KOPT-K1 (cell line): ENCODE measurements at regions not wholly inside any gene's neighbourhood (a gene's known extent, or its start where the extent isn't known, plus 50 kb on each side); places are given as distances from the start of the nearest gene placed in this dataset.

ENCODE experiments used
- H3K27ac ChIP-seq: fragments of 200-600 bp; sonication (generic); 2 replicates; pipeline ENCODE4 v1.5.1; 2016; ENCODE audit warnings: antibody characterized with exemption, mild to moderate bottlenecking, low read depth, low read length; ENCODE audit not compliant: poor library complexity, severe bottlenecking
- H3K36me3 ChIP-seq: fragments of 200-600 bp; sonication (generic); 2 replicates; pipeline ENCODE4 v1.5.1; 2017; ENCODE audit warnings: antibody characterized with exemption, mild to moderate bottlenecking, low read length, moderate library complexity; ENCODE audit not compliant: insufficient read depth
- H3K9me3 ChIP-seq: fragments of 200-600 bp; sonication (generic); 2 replicates; pipeline ENCODE4 v1.5.1; 2017; ENCODE audit warnings: antibody characterized with exemption, low read length, mild to moderate bottlenecking; ENCODE audit not compliant: insufficient read depth, poor library complexity, severe bottlenecking

DNA sequence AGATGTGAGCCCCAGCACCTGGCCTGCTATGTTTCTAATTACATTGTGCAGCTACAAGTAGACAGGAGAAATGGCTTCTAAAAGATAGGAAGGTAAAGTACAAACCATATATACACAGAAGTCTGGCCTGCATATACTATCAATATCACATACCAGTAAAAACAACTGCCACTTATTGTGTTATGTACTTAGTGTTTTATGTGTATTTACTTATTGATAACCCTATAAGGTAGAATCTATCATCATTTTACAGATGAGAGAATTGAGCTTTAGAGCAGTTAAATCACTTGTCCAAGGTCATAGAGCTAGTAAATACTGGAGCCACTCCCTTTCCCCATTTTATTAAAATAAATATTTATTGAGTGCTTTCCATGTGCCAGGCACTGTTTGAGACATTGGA is 102.4 kb upstream of the PRDM1 start:
- Histone ChIP-seq H3K36me3 (no peaks in the 10 kb centered on the region), H3K27ac (no peak overlapping the region), H3K9me3 (no peaks in the 10 kb centered on the region)

DNA sequence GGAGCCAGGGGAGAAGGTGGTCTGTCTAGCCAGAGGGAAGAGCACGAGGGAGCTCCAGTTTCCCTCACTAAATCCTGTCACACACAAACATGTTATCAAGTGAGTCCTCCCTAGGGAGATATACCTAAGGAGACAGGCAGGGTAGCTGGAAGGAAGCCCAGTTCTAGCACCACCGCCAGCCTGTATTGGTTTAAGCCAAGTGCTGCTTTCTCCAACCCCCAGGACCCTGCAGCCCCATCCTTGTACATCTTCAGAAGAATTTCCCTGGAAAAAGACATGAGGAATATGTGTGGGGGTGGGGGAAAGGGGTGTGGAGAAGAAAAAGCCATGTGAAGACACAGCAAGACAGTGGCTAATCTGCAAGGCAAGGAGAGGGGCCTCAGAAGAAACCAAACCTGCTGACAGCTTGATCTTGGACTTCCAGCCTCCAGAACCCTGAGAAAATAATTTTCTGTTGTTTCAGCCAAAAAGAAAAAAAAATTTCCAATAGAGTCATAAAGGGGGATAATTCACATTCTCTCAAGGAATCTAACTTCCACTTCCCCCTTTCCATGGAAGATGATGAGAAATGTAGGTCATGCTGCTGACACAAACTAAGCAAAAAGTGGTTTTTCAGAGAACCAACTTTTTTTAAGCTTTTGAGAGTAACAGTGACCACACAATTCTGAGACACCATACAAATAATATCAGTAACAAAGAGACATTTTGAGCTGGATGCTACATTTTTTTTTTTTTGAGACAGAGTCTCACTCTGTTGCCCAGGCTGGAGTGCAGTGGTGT is 103.2 kb upstream of the PRDM1 start:
- Histone ChIP-seq H3K9me3 (no peaks in the 10 kb centered on the region), H3K36me3 (no peaks in the 10 kb centered on the region), H3K27ac (no peak overlapping the region)

DNA sequence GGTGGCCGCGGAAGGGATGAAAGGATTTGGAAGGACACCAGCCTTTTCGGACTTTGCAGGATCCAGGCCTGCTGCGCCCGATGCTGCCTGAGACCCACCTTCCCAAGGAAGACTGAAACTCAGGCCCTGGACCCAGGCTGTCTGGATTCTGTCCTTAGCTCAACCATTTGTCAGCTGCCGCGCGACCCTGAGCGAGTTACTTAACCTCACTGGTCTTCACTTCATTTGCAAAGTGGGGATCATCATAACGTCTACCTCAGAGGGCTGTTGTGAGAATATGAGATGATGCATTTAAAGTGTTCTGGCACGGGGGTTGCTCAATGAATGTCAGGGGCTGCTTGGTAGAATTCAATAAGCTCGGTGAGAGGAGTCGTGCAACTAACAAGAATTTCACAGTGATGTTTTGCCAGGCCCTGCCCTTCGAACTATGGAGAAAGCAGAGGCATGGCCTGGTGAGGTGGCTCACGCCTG is 104.2 kb upstream of the PRDM1 start:
- H3K27ac ChIP-seq = no peak overlapping the region
- H3K36me3 ChIP-seq = no peaks in the 10 kb centered on the region
- no peaks in the 10 kb centered on the region for H3K9me3 ChIP-seq

DNA sequence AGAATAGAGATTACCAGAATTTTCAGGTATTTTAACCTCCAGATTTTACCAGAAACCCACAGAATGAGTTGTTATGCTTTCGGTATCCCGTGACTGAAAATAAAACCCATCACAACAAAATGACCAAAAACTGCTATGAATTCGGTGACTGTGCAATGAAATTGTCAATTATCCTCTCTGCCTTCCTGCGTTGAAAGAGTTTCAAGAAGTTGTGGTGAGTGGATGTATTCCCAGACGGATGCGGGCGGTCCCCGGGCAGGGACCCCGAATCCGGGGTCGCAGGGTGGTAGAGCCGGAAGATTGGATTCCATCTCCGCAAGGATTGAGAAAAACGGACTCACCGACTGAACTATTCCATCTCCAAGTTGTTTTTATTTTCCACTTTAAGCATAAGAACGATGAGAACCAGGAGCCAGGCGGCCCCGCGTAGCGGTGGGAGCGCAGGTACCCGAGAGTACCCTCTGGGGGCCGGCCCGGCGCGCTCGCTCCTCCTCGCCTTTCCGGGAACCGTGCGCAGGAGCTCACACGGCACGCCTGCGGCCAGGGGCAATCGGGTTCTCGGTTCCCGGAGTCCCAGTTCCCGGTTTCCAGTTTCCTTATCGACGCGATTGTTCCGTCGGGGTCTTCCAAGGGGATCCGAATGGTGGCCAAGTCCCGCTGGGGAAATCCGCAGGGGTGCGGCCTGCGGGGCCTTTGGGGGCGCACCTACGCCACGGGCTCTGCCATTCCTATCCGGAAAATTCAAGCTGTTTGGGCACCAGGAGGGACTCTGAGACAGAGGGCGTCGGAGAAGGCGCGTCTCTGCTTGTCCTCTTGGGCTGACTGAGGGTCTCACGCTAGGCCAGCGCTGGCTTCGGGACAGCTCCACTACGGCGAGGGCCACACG is 104.9 kb upstream of the PRDM1 start:
- no peaks in the 10 kb centered on the region for H3K9me3 ChIP-seq
- no peaks in the 10 kb centered on the region for H3K36me3 ChIP-seq
- H3K27ac ChIP-seq = no peak overlapping the region

DNA sequence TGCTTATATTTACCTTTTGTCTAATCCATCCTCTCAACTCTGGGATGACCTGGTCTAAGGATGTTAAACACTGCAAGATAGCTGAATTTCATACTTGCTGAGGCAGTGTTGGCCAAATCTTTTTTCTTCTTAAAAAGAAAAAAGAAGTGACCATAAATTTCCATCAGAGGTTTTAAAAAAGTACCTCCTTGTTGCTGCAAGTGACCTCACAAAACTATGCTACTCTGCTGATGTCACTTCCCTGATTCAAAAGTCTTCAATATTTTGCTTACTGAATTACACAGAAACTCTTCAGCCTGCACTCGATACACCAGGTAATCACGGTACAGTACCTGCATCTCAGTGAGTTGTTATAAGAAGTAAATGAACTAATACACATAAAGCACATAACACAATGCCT is 107.2 kb upstream of the PRDM1 start:
- no peaks in the 10 kb centered on the region for H3K9me3 ChIP-seq
- H3K36me3 ChIP-seq = no peaks in the 10 kb centered on the region
- H3K27ac ChIP-seq = no peak overlapping the region

DNA sequence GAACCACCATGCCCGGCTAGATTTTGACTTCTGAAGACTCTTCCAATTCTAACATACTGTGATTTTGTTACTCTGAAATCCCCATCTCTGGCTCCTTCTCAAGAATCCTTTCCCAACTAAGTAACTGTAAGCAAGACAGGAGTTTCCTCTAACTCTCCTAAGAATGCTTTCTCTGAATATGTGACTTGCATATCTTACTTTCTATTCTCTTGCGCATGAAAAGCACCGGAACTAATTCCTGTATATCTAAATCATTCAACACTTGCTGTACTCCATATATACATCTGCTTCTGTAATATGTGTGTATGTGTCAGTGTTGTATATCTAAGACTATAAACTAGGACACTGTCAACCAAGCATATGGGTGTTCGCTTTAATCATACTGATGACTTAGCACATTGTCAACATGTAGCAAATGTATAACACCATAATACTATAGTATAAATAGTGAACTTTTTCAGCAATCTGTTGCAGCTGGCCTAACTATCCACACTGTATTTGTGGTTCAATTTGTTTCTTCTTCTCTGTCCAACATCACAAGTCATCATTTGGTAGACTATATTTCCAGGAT is 108.1 kb upstream of the PRDM1 start:
- peaks cover 5% of the 10 kb centered on the region for H3K9me3 ChIP-seq
- no peak overlapping the region for H3K27ac ChIP-seq
- no peaks in the 10 kb centered on the region for H3K36me3 ChIP-seq

DNA sequence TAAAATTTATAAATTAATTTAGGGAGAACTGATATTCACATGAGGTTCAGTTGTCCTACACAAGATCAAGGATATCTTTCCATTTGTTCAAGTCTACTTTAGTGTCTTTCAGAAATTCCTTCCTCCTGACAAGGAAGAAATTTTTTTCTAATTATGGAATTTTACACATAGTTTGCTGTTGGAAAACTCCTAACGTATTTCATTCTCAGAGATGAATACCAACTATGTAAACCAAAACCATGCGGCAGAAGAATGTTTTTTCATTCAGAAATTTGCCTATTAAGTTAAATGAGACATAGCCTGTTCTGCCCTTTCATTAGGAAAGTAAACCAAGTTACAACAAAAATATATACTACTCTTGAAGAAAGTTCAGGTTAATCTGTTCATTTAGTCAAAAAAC is 111.2 kb upstream of the PRDM1 start:
- no peaks in the 10 kb centered on the region for H3K36me3 ChIP-seq
- peaks cover 24% of the 10 kb centered on the region for H3K9me3 ChIP-seq
- no peak overlapping the region for H3K27ac ChIP-seq

DNA sequence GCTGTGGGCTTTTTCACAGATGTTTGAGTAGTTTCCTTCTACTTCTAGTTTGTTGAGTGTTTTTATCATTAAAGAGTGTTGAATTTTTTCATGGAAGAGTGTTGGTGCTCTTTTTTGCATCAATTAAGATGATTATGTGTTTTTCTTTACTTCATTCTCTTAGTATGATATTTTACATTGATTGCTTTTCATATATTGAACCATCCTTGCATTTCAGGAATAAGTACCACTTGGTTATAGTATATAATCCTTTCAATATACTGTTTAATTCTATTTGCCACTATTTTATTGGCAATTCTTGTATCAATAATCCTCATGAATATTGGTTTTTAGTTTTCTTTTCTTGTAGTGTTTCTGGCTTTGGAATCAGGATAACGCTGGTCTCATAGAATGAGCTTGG is 113.7 kb upstream of the PRDM1 start:
- Histone ChIP-seq H3K36me3 (no peaks in the 10 kb centered on the region), H3K9me3 (peaks cover 28% of the 10 kb centered on the region), H3K27ac (no peak overlapping the region)

DNA sequence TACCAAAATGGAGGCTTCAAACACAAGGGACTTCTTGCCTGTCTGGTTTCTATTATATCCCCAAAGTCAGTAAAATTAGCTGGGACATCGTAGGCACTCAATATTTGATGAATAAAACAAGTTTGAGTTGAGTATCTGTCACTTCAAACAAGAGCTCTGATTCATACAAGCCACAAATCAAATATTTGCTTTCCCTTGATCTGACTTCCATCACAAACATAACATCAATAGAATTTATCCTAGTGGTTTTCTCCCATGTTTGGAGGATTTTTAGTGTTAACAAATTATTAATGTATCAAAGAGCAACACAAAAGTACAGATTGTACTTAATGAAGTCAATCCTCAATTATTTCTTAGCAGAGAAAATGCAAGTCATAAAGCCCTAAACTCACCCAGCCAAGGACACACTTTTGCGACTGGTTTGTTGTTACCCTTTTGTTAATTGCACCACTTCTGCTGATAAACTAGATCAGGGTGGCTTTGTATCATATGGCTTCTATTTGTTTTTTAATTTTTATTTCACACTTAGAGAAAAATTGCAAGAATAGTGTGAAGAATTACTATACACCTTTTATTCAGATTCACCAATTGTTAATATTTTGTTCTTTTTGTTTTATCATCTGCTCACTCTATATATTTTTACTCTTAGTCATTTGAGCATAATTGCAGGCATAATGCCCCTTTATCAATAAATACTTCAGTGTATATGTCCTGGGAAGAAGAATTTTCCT is 117.4 kb upstream of the PRDM1 start:
- Histone ChIP-seq H3K36me3 (no peaks in the 10 kb centered on the region), H3K9me3 (peaks cover 28% of the 10 kb centered on the region), H3K27ac (no peak overlapping the region)

DNA sequence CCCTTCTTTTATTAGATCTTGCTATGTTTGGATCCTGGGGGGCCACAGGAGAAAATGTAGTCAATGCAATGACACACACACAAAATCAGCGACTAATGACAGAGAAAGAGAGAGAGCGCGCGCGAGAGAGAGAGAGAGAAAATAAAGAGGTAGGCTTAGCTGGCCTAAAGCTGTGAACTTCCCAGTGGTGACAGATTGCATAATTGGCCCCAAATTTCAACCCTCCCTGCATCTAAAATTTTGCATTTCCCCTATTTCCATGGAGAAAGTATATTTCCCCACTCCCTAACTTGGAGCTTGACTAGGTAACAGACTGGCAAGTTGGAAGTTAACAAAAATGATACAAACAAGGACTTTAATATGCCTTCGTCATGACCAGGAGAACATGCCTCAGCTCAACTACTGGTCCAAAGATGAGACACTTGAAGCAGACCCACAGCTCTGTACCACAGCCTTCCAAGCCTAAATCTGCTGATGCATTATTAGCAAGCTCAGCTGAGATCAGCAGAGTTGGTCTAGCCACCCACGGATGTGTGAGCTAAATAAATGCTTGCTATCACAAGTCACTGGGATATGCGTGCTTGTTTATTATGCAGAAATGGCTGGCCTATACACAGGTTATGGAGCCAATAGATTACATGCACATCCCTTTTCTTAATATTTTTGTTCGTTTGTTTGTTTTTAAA is 118.1 kb upstream of the PRDM1 start:
- Histone ChIP-seq H3K9me3 (peaks cover 24% of the 10 kb centered on the region), H3K36me3 (no peaks in the 10 kb centered on the region), H3K27ac (no peak overlapping the region)

DNA sequence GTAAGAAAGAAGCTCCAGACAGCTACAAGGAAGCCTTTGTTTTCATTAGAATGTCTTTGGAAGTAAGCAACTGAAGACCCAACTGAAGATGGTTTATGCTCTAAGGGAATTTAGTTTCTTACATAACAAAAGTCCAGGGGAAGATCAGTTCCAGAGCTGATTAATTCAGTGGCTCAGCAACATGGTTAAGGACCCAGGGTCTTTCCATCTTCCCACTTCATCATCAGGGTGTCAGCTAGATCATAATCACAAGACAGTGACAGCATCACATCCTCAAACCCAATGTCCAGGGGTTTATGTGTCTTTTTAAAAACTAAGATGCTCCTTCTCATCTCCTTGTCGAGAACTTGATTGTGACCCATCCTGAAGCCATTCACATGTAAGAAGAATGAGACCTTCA is 119.7 kb upstream of the PRDM1 start:
- peaks cover 9% of the 10 kb centered on the region for H3K9me3 ChIP-seq
- H3K36me3 ChIP-seq = no peaks in the 10 kb centered on the region
- no peak overlapping the region for H3K27ac ChIP-seq

DNA sequence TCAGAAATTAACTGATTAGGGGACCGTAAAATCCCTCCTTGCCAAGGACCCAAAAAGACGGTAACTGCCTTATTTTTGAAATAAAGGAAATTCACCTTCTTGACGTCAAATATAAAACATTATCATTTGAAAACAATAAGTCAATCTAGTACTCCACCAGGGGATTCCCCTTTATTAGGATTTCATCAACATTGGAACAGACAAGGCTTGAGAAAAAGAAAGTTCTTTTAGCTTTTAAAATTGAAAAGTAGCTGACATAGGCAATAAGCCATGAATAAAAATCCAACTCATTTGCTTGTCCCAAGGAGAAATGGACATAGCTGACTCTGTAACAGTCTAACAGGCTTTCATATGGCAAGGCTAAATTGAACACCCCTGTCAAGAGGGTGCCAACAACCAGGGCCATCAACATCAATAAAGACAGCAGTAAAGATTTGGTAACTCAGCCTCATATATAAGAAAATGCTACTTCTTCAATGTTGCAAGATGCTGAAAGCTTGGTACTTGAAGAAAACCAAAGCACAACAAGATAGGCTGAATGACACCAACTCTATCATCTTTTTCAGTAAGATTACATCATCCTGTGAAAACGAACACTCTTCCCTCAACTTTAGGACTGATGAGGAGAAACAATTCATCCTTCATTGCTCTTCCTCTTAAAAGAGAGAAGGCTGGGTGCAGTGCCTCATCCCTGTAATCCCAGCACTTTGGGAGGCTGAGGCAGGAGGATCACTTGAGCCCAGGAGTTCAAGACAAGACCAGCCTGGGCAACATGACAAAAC is 121.0 kb upstream of the PRDM1 start:
- Histone ChIP-seq H3K9me3 (peaks cover 5% of the 10 kb centered on the region), H3K36me3 (no peaks in the 10 kb centered on the region), H3K27ac (no peak overlapping the region)

DNA sequence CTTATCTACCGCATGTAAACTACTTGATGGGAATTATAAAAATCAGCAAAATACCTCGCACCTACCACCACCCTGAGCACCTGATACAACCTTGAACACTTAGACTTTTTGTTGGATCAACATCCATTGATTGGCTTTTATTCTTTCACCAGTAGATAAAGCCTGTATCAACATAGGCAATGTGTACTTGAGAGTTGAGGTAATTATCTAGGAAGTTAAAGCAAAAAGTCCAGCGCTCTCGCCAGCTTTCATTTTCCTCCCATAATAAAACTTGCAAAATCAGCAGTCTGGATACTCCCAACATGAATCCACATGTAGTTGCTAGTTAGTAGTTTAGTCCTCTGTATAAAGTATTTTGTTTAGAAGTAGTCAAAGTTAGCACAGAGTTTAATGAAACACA is 132.0 kb upstream of the PRDM1 start:
- H3K27ac ChIP-seq = no peak overlapping the region
- no peaks in the 10 kb centered on the region for H3K9me3 ChIP-seq
- H3K36me3 ChIP-seq = no peaks in the 10 kb centered on the region
